ENCODE measurements at regions not wholly inside any gene's neighbourhood (a gene's known extent, or its start where the extent isn't known, plus 50 kb on each side); places are given as distances from the start of the nearest gene placed in this dataset.

DNA sequence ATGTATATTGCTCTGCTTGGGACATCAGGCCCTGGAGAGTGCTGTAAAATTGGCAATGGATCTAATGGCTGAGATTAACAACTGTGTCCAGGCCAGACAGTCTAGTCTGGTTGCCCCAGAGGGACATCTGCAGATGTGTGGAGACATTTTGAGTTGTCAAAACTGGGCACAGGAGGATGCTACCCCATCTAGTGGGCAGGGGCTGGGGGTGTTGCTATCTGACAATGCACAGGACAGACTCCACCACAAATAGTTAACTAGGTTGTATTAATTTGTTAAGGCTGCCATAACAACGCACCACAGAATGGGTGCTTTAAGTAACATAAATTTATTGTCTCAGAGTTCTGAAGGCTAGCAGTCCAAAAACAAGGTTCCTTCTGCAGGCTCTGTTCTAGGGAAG lies 302.5 kb upstream of the AMIGO2 start:
- no peak overlapping the region for H3K4me3 ChIP-seq (ENCODE audit: low read length)
- no peak overlapping the region for H3K27ac ChIP-seq (ENCODE audit: low read length)
- H3K27me3 ChIP-seq (ENCODE audit: control insufficient read depth, insufficient read depth, low read length), result no peaks in the 10 kb centered on the region
- no CpG with 5 or more reads among the region's 1 CpG for WGBS (ENCODE audit: insufficient coverage)
- no peaks in the 10 kb centered on the region for H3K36me3 ChIP-seq (ENCODE audit: control insufficient read depth, insufficient read depth, low read length)
- no peaks in the 10 kb centered on the region for H3K4me1 ChIP-seq (ENCODE audit: control insufficient read depth, insufficient read depth, low read length)
- H3K9me3 ChIP-seq (replicated peaks; ENCODE audit: control insufficient read depth, low read depth, low read length), result no peaks in the 10 kb centered on the region
- DNase-seq, result no peak

DNA sequence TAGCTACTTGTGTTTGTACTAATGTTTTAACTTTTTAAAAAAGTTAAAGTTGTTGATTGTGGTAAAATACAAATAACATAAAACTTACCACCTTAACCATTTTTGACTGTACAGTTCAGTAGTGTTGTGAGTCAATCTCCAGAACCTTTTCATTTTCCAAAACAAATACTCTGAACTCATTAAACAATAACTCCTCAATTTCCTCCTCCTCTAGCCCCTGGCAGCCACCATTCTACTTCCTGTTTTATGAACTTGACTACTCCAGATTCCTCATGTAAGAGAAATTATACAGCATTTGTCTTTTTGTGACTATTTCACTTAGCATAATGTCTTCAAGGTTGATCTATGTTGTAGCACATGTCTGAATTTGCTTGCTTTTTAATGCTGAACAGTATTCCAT lies 299.1 kb upstream of the AMIGO2 start:
- Histone ChIP-seq H3K27me3 (ENCODE audit: control insufficient read depth, insufficient read depth, low read length) (no peaks in the 10 kb centered on the region), H3K36me3 (ENCODE audit: control insufficient read depth, insufficient read depth, low read length) (no peaks in the 10 kb centered on the region), H3K9me3 (replicated peaks; ENCODE audit: control insufficient read depth, low read depth, low read length) (no peaks in the 10 kb centered on the region), H3K4me3 (ENCODE audit: low read length) (no peak overlapping the region), H3K4me1 (ENCODE audit: control insufficient read depth, insufficient read depth, low read length) (no peaks in the 10 kb centered on the region), H3K27ac (ENCODE audit: low read length) (no peak overlapping the region)
- DNase-seq, result peak; percentile 23

DNA sequence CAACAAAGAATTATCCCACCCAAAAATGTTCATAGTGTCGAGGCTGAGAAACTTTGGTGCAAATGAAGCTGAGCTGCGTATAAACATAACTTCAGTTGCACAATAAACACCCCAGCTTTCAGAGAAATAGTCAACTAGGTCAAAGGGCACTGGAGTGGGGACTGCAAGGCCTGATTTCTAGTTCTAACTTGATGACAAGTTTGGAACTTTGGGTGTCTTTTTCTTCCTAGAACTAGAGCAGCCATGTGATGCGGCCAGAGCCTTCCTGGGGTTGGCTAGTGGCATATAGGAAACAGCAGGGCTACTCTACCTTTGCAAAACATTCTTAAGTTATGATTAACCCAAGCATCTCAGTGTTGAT lies 298.4 kb upstream of the AMIGO2 start:
- no peaks in the 10 kb centered on the region for H3K4me1 ChIP-seq (ENCODE audit: control insufficient read depth, insufficient read depth, low read length)
- no peaks in the 10 kb centered on the region for H3K27me3 ChIP-seq (ENCODE audit: control insufficient read depth, insufficient read depth, low read length)
- no CpG with 5 or more reads among the region's 3 CpGs for WGBS (ENCODE audit: insufficient coverage)
- H3K27ac ChIP-seq (ENCODE audit: low read length), result no peak overlapping the region
- H3K36me3 ChIP-seq (ENCODE audit: control insufficient read depth, insufficient read depth, low read length), result no peaks in the 10 kb centered on the region
- no peaks in the 10 kb centered on the region for H3K9me3 ChIP-seq (replicated peaks; ENCODE audit: control insufficient read depth, low read depth, low read length)
- H3K4me3 ChIP-seq (ENCODE audit: low read length), result no peak overlapping the region
- no peak for DNase-seq

DNA sequence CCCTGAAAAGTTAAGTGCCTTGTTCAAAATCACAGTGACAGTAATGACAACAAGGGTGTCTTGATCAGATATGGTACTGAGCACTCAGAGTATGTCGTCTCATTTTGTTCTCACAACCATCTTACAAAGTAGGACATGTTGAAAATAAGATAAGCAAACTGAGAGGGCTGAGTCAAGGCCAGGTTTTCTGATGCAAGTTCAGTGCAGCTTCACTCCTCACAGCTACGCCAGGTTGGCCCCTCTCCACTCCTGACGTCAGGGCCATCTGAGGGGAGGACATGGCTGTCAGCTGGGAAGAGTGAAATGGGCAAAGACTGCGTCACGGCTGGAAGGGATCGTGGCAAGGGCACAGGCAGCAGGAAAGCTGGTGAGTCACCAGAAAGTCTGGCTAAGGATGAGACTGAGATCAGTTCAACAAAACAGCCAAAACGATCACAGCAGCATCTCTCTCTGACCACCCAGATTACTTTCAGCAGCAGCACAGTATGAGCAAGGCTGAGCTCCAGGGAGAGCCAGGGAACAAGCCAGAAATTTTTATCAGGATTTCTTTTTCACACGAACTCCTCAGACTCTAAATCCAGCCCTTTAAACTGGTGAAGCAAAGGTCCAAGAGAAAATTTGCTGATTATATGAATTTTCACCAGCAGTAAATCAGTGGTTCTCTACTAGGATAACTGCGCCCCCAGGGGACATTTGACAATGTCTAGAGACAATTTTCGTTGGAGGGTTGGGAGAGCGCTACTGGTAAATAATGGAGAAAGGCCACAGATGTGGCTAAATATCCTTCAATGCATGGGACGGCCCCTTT lies 297.9 kb upstream of the AMIGO2 start:
- WGBS (ENCODE audit: insufficient coverage), result 46% methylated on average over 4 of the region's 12 CpGs
- Histone ChIP-seq H3K4me3 (ENCODE audit: low read length) (no peak overlapping the region), H3K27me3 (ENCODE audit: control insufficient read depth, insufficient read depth, low read length) (no peaks in the 10 kb centered on the region), H3K27ac (ENCODE audit: low read length) (peak overlapping the region; percentile 26), H3K9me3 (replicated peaks; ENCODE audit: control insufficient read depth, low read depth, low read length) (no peaks in the 10 kb centered on the region), H3K36me3 (ENCODE audit: control insufficient read depth, insufficient read depth, low read length) (no peaks in the 10 kb centered on the region), H3K4me1 (ENCODE audit: control insufficient read depth, insufficient read depth, low read length) (no peaks in the 10 kb centered on the region)
- peak; percentile 85 for DNase-seq

DNA sequence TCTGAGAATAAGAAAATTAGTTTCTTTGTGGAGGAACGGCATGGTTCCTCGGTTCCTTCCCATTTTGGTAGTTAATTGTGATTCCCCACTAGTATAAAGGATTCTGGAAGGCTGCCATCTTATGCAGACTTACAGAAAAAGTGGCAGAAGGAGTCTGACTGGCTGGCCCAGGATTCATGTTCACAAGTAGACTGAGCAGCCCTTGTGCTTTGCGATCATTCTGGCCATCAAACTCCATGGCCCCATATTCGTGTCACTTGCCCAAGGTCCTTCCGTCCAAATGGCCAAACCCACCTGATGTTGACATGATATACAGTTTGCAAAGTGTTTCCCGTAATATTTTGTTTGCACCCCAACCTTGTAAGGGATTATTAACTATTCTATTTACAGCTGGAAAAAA lies 297.2 kb upstream of the AMIGO2 start:
- H3K27me3 ChIP-seq (ENCODE audit: control insufficient read depth, insufficient read depth, low read length), result no peaks in the 10 kb centered on the region
- H3K36me3 ChIP-seq (ENCODE audit: control insufficient read depth, insufficient read depth, low read length), result no peaks in the 10 kb centered on the region
- H3K27ac ChIP-seq (ENCODE audit: low read length), result no peak overlapping the region
- 100% methylated on average over 2 of the region's 6 CpGs for WGBS (ENCODE audit: insufficient coverage)
- no peaks in the 10 kb centered on the region for H3K4me1 ChIP-seq (ENCODE audit: control insufficient read depth, insufficient read depth, low read length)
- no peaks in the 10 kb centered on the region for H3K9me3 ChIP-seq (replicated peaks; ENCODE audit: control insufficient read depth, low read depth, low read length)
- peak; percentile 17 for DNase-seq
- H3K4me3 ChIP-seq (ENCODE audit: low read length), result no peak overlapping the region

DNA sequence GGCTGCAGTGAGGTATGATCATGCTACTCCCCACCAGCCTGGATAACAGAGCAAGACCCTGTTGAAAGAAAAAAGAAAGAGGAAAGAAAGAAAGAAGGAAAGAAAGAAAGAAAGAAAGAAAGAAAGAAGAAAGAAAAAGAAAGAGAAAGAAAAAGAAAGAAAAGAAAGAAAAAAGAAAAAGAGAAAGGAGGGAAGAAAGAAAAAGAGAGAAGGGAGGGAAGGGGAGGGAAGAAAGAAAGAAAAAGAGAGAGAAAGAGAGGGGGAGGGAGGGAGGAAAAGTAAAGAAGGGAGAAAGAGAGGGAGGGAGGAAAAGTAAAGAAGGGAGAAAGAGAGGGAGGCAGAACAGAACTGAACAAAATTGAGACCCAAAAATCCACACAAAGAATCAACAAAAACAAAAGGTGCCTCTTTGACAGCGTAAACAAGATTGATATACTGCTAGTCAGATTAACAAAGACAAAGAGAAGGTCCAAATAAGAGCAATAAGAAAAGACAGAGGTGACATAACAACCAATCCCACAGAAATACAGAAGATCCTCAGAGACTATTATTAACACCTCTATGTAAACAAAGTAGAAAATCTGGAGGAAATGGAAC lies 293.9 kb upstream of the AMIGO2 start:
- no CpG with 5 or more reads among the region's 1 CpG for WGBS (ENCODE audit: insufficient coverage)
- Histone ChIP-seq H3K9me3 (replicated peaks; ENCODE audit: control insufficient read depth, low read depth, low read length) (no peaks in the 10 kb centered on the region), H3K27me3 (ENCODE audit: control insufficient read depth, insufficient read depth, low read length) (no peaks in the 10 kb centered on the region), H3K27ac (ENCODE audit: low read length) (no peak overlapping the region), H3K4me1 (ENCODE audit: control insufficient read depth, insufficient read depth, low read length) (no peaks in the 10 kb centered on the region), H3K36me3 (ENCODE audit: control insufficient read depth, insufficient read depth, low read length) (no peaks in the 10 kb centered on the region), H3K4me3 (ENCODE audit: low read length) (no peak overlapping the region)
- no peak for DNase-seq

DNA sequence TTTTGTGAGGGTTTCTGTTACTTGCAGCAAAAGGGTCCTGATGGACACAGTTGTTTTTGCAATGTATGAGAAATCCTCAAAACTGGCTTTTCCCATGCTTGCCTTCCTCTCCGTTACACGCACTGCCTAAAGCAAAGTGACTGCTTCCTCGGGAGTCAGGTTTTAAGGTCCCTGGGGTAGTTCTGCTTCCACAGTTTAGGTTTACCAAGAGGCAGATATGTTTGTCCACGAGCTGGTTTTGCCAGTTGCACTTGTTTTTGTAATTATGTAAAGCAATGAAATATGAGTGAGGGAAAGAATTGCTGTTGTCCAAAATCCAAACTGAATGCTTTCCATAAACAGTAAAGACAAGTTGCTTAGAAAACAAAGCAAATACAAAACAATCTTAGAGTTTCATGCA lies 290.7 kb upstream of the AMIGO2 start:
- Histone ChIP-seq H3K4me1 (ENCODE audit: control insufficient read depth, insufficient read depth, low read length) (no peaks in the 10 kb centered on the region), H3K27ac (ENCODE audit: low read length) (no peak overlapping the region), H3K36me3 (ENCODE audit: control insufficient read depth, insufficient read depth, low read length) (no peaks in the 10 kb centered on the region), H3K9me3 (replicated peaks; ENCODE audit: control insufficient read depth, low read depth, low read length) (no peaks in the 10 kb centered on the region), H3K27me3 (ENCODE audit: control insufficient read depth, insufficient read depth, low read length) (no peaks in the 10 kb centered on the region), H3K4me3 (ENCODE audit: low read length) (no peak overlapping the region)
- peak; percentile 11 for DNase-seq
- 31% methylated on average over 3 of the region's 4 CpGs for WGBS (ENCODE audit: insufficient coverage)

DNA sequence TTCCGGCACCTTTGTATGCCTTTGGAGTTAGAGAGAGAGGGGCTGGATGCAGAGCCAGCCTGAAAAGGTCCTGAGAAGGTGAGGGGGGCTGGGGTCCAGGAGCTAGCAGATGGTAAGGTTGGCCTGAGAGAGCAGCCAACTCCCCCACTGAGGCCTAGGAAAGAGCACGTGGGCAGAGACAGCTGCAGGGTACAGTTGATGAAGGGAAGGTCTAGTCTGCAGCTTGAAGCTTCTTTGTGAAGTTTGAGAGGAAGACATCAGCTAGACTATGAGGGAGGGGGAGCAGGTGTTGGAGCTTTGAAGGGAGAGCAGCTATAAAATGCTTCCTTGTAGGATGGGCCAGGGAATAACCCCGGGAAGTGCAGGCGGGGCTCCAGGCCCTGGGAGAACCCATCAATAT lies 289.3 kb upstream of the AMIGO2 start:
- no peak overlapping the region for H3K4me3 ChIP-seq (ENCODE audit: low read length)
- DNase-seq, result no peak
- no peaks in the 10 kb centered on the region for H3K27me3 ChIP-seq (ENCODE audit: control insufficient read depth, insufficient read depth, low read length)
- H3K4me1 ChIP-seq (ENCODE audit: control insufficient read depth, insufficient read depth, low read length), result no peaks in the 10 kb centered on the region
- H3K36me3 ChIP-seq (ENCODE audit: control insufficient read depth, insufficient read depth, low read length), result no peaks in the 10 kb centered on the region
- H3K9me3 ChIP-seq (replicated peaks; ENCODE audit: control insufficient read depth, low read depth, low read length), result no peaks in the 10 kb centered on the region
- WGBS (ENCODE audit: insufficient coverage), result 90% methylated on average over 4 of the region's 4 CpGs
- H3K27ac ChIP-seq (ENCODE audit: low read length), result no peak overlapping the region

DNA sequence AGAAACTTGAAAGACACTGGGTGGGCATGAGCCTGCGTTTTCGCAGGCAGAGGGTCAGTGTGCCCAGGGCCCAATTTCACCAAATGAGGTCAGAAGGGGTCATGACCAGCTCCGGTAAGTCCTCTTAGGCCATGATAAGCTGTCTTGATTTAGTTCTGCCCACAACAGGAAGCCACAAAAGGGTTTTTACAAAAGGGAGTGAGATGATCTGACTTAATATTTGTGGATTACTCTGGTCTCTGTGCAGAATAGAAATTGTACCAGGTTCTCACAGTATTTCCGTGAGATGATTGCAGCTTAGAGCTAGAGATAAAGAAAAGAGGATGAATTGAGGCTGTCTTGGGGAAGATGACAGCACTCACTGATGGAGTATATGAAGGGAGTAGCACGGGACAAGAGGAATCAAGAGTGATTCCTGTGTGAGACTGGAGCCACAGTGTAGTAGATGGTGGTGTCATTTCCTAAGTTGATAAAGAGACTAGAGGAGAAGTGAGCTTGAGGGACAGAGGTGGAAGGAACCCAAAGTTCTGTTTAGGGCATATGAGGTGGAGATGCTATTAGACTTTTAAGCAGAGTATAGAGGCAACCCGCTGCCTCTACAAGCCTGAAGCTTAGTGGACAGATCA lies 288.3 kb upstream of the AMIGO2 start:
- DNase-seq, result no peak
- Histone ChIP-seq H3K4me3 (ENCODE audit: low read length) (no peak overlapping the region), H3K36me3 (ENCODE audit: control insufficient read depth, insufficient read depth, low read length) (no peaks in the 10 kb centered on the region), H3K27me3 (ENCODE audit: control insufficient read depth, insufficient read depth, low read length) (no peaks in the 10 kb centered on the region), H3K9me3 (replicated peaks; ENCODE audit: control insufficient read depth, low read depth, low read length) (no peaks in the 10 kb centered on the region), H3K27ac (ENCODE audit: low read length) (no peak overlapping the region), H3K4me1 (ENCODE audit: control insufficient read depth, insufficient read depth, low read length) (no peaks in the 10 kb centered on the region)
- WGBS (ENCODE audit: insufficient coverage), result 77% methylated on average over 5 of the region's 6 CpGs

DNA sequence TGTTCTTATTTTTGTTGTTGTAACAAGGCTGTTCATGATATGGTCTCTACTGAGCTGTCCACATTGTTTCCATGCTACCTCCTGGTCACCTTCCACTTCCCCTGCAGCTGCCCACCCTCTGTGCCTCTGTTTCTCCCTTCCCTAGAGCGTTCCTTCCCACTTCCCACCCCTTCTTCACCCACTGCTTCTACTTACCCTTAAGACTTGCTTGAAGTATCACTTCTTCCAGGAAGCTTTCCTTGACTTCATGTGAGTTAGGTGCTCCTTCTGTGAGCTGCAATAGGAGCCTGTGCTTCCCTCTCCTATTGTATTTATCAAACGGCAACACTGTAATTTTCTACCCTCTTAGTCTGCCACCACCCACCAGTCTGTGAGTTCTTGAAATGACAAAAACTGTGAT lies 286.8 kb upstream of the AMIGO2 start:
- no peaks in the 10 kb centered on the region for H3K27me3 ChIP-seq (ENCODE audit: control insufficient read depth, insufficient read depth, low read length)
- 75% methylated on average over 1 of the region's 2 CpGs for WGBS (ENCODE audit: insufficient coverage)

More for the DNA sequence above, 286.8 kb upstream of the AMIGO2 start:
- no peaks in the 10 kb centered on the region for H3K4me1 ChIP-seq (ENCODE audit: control insufficient read depth, insufficient read depth, low read length)
- no peak overlapping the region for H3K27ac ChIP-seq (ENCODE audit: low read length)
- H3K4me3 ChIP-seq (ENCODE audit: low read length), result no peak overlapping the region
- H3K36me3 ChIP-seq (ENCODE audit: control insufficient read depth, insufficient read depth, low read length), result no peaks in the 10 kb centered on the region
- DNase-seq, result no peak
- H3K9me3 ChIP-seq (replicated peaks; ENCODE audit: control insufficient read depth, low read depth, low read length), result no peaks in the 10 kb centered on the region

Data from muscle of leg (tissue), 3 donors.